ENCODE measurements at regions not wholly inside any gene's neighbourhood (a gene's known extent, or its start where the extent isn't known, plus 50 kb on each side); places are given as distances from the start of the nearest gene placed in this dataset.

- peaks cover 0 to 41% of the 10 kb centered on the region in 2 donors for H3K27me3 Mint-ChIP-seq
- peaks cover 2% of the 10 kb centered on the region for H3K36me3 Mint-ChIP-seq (ENCODE audit: insufficient read depth)
- H3K27ac Mint-ChIP-seq, result no peak overlapping the region
- ATAC-seq (replicated peaks) (no peak), DNase-seq (no peak)
- H3K4me1 Mint-ChIP-seq (ENCODE audit: low read depth in 2 of 2), result no peaks in the 10 kb centered on the region
- H3K4me3 Mint-ChIP-seq, result no peak overlapping the region
- no peaks in the 10 kb centered on the region for H3K9me3 Mint-ChIP-seq
Measured at GRCh38 chr20:51315390-51315789, 227.1 kb downstream of the NFATC2 start.

GRCh38 chr20:51313358-51313827 is 229.1 kb downstream of the NFATC2 start:
- no peak overlapping the region for H3K4me3 Mint-ChIP-seq
- H3K9me3 Mint-ChIP-seq, result no peaks in the 10 kb centered on the region
- no peaks in the 10 kb centered on the region for H3K4me1 Mint-ChIP-seq (ENCODE audit: low read depth in 2 of 2)
- no peak for ATAC-seq (replicated peaks)
- H3K36me3 Mint-ChIP-seq (ENCODE audit: insufficient read depth), result peaks cover 2% of the 10 kb centered on the region
- no peak overlapping the region for H3K27ac Mint-ChIP-seq
- peaks cover 5 to 42% of the 10 kb centered on the region in 2 donors for H3K27me3 Mint-ChIP-seq
- no peak for DNase-seq

GRCh38 chr20:51312480-51312783 is 230.1 kb downstream of the NFATC2 start:
- H3K4me3 Mint-ChIP-seq, result no peak overlapping the region
- peaks cover 5 to 42% of the 10 kb centered on the region in 2 donors for H3K27me3 Mint-ChIP-seq
- no peak for ATAC-seq (replicated peaks)
- no peaks in the 10 kb centered on the region for H3K36me3 Mint-ChIP-seq (ENCODE audit: insufficient read depth)
- no peaks in the 10 kb centered on the region for H3K4me1 Mint-ChIP-seq (ENCODE audit: low read depth in 2 of 2)
- no peaks in the 10 kb centered on the region for H3K9me3 Mint-ChIP-seq
- DNase-seq, result no peak
- H3K27ac Mint-ChIP-seq, result no peak overlapping the region

GRCh38 chr20:51311636-51312479 is 230.7 kb downstream of the NFATC2 start:
- H3K27me3 Mint-ChIP-seq, result peaks cover 5 to 42% of the 10 kb centered on the region in 2 donors
- no peak overlapping the region for H3K27ac Mint-ChIP-seq
- DNase-seq (no peak), ATAC-seq (replicated peaks) (no peak)
- H3K4me3 Mint-ChIP-seq, result no peak overlapping the region
- H3K4me1 Mint-ChIP-seq (ENCODE audit: low read depth in 2 of 2), result no peaks in the 10 kb centered on the region
- H3K9me3 Mint-ChIP-seq, result no peaks in the 10 kb centered on the region
- no peaks in the 10 kb centered on the region for H3K36me3 Mint-ChIP-seq (ENCODE audit: insufficient read depth)

GRCh38 chr20:51310216-51310615 is 232.3 kb downstream of the NFATC2 start:
- Mint-ChIP-seq H3K4me1 (ENCODE audit: low read depth in 2 of 2) (peaks cover 0 to 5% of the 10 kb centered on the region in 2 donors), H3K36me3 (ENCODE audit: insufficient read depth) (no peaks in the 10 kb centered on the region), H3K27me3 (peaks cover 5 to 55% of the 10 kb centered on the region in 2 donors), H3K4me3 (no peak overlapping the region), H3K9me3 (no peaks in the 10 kb centered on the region), H3K27ac (no peak overlapping the region)
- ATAC-seq (replicated peaks), result no peak
- DNase-seq, result no peak

- H3K27ac Mint-ChIP-seq, result no peak overlapping the region
- peaks cover 5 to 66% of the 10 kb centered on the region in 2 donors for H3K27me3 Mint-ChIP-seq
- DNase-seq, result no peak
- no peaks in the 10 kb centered on the region for H3K9me3 Mint-ChIP-seq
- H3K4me3 Mint-ChIP-seq, result no peak overlapping the region
- no peaks in the 10 kb centered on the region for H3K36me3 Mint-ChIP-seq (ENCODE audit: insufficient read depth)
- ATAC-seq (replicated peaks), result no peak
- peaks cover 0 to 5% of the 10 kb centered on the region in 2 donors for H3K4me1 Mint-ChIP-seq (ENCODE audit: low read depth in 2 of 2)
Measured at GRCh38 chr20:51309128-51309527, 233.4 kb downstream of the NFATC2 start.

- ATAC-seq (replicated peaks) (peak; percentile 94), DNase-seq (peak; percentile 66 to 74 (median 69))
- H3K27ac Mint-ChIP-seq, result peak overlapping the region in 1 of 2 donors; percentile 82
- H3K27me3 Mint-ChIP-seq, result peaks cover 5 to 50% of the 10 kb centered on the region in 2 donors
- H3K9me3 Mint-ChIP-seq, result no peaks in the 10 kb centered on the region
- H3K4me1 Mint-ChIP-seq (ENCODE audit: low read depth in 2 of 2), result peaks cover 0 to 5% of the 10 kb centered on the region in 2 donors
- H3K36me3 Mint-ChIP-seq (ENCODE audit: insufficient read depth), result no peaks in the 10 kb centered on the region
- no peak overlapping the region for H3K4me3 Mint-ChIP-seq
Measured at GRCh38 chr20:51306521-51307358, 235.8 kb downstream of the NFATC2 start.

GRCh38 chr20:51306081-51306480 is 236.4 kb downstream of the NFATC2 start:
- DNase-seq (no peak), ATAC-seq (replicated peaks) (no peak)
- Mint-ChIP-seq H3K27ac (no peak overlapping the region), H3K4me1 (ENCODE audit: low read depth in 2 of 2) (peaks cover 0 to 5% of the 10 kb centered on the region in 2 donors), H3K27me3 (peaks cover 5 to 43% of the 10 kb centered on the region in 2 donors), H3K9me3 (no peaks in the 10 kb centered on the region), H3K36me3 (ENCODE audit: insufficient read depth) (no peaks in the 10 kb centered on the region), H3K4me3 (no peak overlapping the region)

- DNase-seq (no peak), ATAC-seq (replicated peaks) (no peak)
- Mint-ChIP-seq H3K27me3 (peaks cover 5 to 42% of the 10 kb centered on the region in 2 donors), H3K27ac (no peak overlapping the region), H3K36me3 (ENCODE audit: insufficient read depth) (no peaks in the 10 kb centered on the region), H3K9me3 (no peaks in the 10 kb centered on the region), H3K4me3 (no peak overlapping the region), H3K4me1 (ENCODE audit: low read depth in 2 of 2) (peaks cover 0 to 5% of the 10 kb centered on the region in 2 donors)
Measured at GRCh38 chr20:51305316-51306052, 237.0 kb downstream of the NFATC2 start.

GRCh38 chr20:51303731-51304670 is 238.5 kb downstream of the NFATC2 start:
- ATAC-seq (replicated peaks) (no peak), DNase-seq (no peak)
- peaks cover 0 to 5% of the 10 kb centered on the region in 2 donors for H3K4me1 Mint-ChIP-seq (ENCODE audit: low read depth in 2 of 2)
- no peaks in the 10 kb centered on the region for H3K36me3 Mint-ChIP-seq (ENCODE audit: insufficient read depth)
- no peaks in the 10 kb centered on the region for H3K9me3 Mint-ChIP-seq
- H3K4me3 Mint-ChIP-seq, result no peak overlapping the region
- H3K27me3 Mint-ChIP-seq, result peaks cover 2 to 33% of the 10 kb centered on the region in 2 donors
- H3K27ac Mint-ChIP-seq, result no peak overlapping the region

- no peaks in the 10 kb centered on the region for H3K9me3 Mint-ChIP-seq
- no peaks in the 10 kb centered on the region for H3K36me3 Mint-ChIP-seq (ENCODE audit: insufficient read depth)
- DNase-seq, result no peak
- no peak overlapping the region for H3K27ac Mint-ChIP-seq
- ATAC-seq (replicated peaks), result no peak
- peaks cover 0 to 1% of the 10 kb centered on the region in 2 donors for H3K4me1 Mint-ChIP-seq (ENCODE audit: low read depth in 2 of 2)
- H3K27me3 Mint-ChIP-seq, result peaks cover 7 to 32% of the 10 kb centered on the region in 2 donors
- no peak overlapping the region for H3K4me3 Mint-ChIP-seq
Measured at GRCh38 chr20:51301026-51301425, 241.5 kb downstream of the NFATC2 start.

- Mint-ChIP-seq H3K4me1 (ENCODE audit: low read depth in 2 of 2) (no peaks in the 10 kb centered on the region), H3K9me3 (no peaks in the 10 kb centered on the region), H3K36me3 (ENCODE audit: insufficient read depth) (no peaks in the 10 kb centered on the region), H3K27me3 (peaks cover 13 to 32% of the 10 kb centered on the region in 2 donors), H3K4me3 (no peak overlapping the region), H3K27ac (no peak overlapping the region)
- ATAC-seq (replicated peaks) (no peak), DNase-seq (no peak)
Measured at GRCh38 chr20:51300104-51300503, 242.4 kb downstream of the NFATC2 start.
